ENCODE measurements at regions not wholly inside any gene's neighbourhood (a gene's known extent, or its start where the extent isn't known, plus 50 kb on each side); places are given as distances from the start of the nearest gene placed in this dataset.
"Not testable (repeated sequence)": the region's sequence is repeated elsewhere in the genome, so short reads cannot be mapped to it uniquely, and the experiment has no call there.

DNA sequence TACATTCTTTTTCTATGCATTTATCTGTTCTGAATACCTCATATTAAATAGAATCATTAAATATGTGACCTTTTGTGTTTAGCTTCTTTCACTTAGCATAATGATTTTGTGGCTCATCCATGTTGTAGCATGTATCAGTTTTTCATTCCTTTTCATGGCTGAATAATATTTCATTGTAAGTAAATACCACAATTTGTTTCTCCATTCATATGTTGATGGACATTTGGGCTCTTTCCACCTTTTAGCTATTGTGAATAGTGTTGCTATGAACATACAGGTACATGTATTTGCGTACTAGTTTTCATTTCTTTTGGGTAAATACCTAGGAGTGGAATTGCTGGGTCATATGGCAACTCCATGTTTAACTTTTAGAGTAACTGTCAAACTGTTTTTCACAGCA, 85.1 kb downstream of the GNL3L start:
- DNase-seq (ENCODE audit: low read depth), result no peak

DNA sequence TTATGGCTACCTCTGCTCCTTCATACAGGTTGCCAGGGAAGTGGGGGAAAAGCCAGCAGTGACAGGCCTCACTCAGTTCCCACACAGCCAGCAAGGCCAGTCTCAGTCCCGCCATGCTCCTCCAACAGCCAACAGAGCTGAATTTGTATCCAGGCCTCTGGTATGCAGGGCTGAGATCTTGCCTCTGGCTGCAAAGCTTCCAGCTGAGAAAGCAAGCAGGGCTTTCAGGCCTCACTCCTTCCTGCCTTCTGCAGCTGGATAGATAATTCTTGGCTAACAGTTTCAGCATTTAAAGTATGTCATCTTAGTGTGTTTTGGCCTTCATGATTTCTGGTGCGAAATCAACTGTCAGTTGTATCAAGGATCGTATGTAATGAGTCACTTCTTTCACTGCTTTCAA, 103.6 kb downstream of the GNL3L start:
- DNase-seq (ENCODE audit: low read depth), result no peak

DNA sequence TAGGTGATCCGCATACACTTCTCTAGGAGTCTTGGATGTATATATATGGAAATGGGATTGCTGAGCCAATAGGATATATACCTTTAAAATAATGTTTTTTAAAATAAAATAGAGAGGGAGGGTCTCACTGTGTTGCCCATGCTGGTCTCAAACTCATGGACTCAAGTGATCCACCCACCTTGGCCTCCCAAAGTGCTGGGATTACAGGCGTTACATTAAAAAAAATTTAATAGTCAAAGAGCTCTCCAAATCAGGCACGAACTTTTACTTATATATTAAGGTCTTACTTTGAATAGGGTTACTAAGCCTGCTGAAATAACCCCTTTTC, 109.0 kb downstream of the GNL3L start:
- DNase-seq (ENCODE audit: low read depth), result no peak

DNA sequence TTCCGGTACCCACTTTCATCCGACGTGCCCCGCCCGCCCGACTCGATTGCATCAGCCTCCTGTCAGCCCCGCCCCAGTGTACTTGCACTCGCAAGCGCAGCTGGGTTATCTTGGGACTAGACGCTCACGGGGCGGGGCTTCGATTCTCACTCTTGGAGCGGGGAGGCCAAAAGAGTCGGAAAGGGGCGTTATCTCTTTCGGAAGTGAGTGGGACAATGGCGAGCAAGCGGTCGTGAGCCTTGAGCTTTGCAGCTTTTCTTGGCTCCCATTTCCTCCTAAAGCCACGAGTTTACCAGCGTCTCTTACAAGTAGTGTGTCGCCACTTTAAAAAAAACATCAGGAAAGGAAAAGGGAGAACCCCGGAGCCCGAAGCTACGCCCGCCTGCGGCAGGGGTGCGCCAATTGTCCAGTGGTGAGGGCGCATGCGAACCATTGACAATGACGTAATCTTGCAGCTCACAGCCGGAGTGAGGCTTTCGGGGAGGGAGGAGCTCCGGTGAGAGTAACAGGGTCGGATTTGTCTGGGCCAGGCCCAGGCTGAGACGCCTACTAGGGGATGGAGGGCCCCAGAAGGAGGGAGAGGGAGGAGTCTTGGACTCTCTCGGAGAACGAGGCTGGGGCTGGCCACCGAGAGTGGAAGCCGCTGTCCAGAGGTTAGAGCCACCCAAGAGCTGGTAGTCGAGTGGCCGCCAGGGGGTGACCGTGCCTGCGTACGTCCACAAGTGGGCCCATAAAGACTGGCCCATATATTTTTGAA, 109.5 kb downstream of the GNL3L start:
- peak; percentile 57 for DNase-seq (ENCODE audit: low read depth)

DNA sequence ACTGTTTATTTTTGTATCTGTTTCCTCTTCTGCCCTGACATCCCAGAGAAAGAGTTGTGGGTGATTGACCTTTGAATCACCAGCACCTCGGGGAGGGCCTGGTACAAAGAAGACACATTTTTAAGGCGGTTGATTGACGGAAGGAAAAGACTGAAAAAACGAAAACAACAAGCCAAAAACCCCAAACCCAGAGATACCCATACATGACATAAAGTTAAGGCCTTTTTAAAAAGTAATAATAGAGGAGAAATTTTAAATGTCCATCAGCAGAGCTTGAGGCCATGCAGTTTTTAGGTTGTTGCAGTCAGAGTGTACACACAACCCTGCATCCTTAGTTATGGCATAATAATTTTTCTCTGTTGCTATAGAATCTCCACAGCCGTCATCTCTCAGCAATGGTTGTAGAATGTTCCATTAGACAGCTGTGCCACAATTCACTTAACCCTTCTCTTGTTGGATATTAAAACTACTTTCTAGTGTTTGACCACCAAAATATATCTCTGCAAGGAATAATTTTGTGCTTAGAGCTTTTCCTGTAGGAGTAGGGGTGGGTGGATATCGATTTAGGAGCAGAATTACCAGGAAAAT, 110.2 kb downstream of the GNL3L start:
- no peak for DNase-seq (ENCODE audit: low read depth)

DNA sequence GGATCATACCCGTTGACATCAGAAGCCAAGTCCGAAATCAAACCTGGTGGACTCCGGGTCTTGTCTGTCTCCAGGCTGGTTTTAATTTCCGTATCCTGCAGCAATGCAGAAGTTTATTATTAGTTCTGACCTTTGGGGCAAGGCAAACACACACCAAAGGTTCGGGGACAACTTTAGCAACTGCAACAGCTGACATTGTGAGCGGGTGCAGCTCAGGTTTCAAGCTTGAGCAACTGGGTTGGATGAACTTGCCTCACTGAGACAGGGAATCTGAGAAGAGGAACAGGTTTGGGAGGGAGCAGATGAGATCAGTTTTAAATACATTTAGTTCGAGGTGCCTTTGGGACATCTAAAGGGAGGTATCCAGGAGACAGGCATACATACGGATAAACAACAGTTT, 110.7 kb downstream of the GNL3L start:
- no peak for DNase-seq (ENCODE audit: low read depth)

DNA sequence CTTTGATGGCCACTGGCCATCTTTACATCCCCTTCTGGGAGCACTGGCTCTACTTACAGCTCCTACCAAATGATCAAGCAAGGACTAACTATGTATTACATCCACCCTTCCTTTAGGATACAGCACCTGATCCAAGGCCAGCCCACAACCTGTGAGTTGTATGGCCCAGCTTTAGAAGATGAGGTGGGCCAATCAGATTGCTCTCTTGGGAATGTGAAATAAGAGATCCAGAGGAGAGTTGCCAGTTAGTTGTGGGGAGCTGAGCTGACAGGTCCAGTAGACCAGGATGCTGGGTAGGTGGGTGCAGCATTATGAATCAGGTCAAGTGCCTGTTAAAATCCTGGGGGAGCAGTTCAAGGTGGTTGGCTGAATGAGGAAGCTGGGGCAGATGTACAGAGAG, 111.5 kb downstream of the GNL3L start:
- no peak for DNase-seq (ENCODE audit: low read depth)

DNA sequence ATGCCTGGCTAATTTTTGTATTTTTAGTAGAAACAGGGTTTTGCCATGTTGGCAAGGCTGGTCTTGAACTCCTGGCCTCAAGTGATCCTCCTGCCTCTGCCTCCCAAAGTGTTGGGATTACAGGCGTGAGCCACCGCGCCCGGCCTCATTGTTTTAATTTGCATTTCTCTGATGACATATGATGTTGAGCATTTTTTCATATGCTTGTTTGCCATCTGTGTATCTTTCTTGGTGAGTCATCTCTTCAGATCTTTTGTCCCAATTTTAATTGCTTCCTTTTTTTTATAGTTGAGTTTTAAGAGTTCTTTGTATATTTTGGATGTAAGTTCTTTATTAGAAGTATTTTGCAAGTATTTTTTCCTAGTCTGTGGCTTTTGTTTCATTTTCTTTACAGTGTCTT, 117.6 kb downstream of the GNL3L start:
- DNase-seq (ENCODE audit: low read depth), result not testable (repeated sequence)

DNA sequence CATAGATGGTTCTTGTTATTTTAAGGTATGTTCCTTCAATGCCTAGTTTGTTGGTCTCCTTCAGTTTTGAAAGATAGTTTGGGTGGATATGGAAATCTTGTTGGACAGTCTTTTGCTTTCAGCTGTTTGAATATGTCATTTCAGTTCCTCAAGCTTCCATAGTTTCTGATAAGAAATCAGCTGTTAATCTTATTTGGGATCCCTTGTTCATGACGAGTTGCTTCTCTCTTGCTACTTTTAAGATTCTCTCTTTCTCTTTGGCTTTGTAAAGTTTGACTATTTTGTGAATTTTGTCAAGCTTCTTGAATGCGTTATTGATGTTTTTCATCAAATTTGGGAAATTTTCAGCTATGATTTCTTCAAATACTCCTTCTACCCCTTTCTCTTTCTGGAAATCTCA, 129.5 kb downstream of the GNL3L start:
- DNase-seq (ENCODE audit: low read depth), result no peak

DNA sequence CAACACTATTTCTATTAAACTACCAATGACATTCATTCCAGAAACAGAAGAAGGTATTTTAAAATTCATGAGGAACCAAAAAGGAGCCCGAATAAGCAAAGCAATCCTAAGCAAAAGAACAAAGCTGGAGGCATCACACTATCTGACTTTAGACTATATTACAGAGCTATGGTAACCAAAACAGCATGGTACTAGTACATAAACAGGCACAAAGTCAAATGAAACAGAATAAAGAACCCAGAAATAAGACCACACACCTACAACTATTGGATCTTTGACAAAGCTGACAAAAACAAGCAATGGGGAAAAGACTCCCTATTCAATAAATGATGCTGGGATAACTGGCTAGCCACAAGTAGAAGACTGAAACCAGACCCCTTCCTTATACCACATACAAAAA, 122.3 kb downstream of the ITIH6 start:
- no peak for DNase-seq (ENCODE audit: low read depth)

DNA sequence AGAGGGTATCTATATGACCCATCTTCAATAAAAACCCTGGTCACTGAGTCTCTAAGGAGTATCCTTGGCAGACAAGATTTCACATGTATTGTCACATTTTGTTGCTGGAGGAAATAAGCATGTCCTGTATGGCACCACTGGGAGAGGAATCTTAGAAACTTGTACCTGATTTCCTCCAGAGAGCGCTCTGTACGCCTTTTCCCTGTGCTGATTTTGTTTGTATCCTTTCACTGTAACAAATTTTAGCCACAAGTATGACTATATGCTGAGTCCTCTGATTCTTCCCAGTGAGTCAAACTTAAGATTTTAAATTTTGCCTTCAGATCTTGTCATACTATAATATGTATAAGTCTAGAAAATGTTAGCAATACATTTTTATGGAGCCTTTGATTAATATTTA, 102.8 kb downstream of the ITIH6 start:
- no peak for DNase-seq (ENCODE audit: low read depth)

DNA sequence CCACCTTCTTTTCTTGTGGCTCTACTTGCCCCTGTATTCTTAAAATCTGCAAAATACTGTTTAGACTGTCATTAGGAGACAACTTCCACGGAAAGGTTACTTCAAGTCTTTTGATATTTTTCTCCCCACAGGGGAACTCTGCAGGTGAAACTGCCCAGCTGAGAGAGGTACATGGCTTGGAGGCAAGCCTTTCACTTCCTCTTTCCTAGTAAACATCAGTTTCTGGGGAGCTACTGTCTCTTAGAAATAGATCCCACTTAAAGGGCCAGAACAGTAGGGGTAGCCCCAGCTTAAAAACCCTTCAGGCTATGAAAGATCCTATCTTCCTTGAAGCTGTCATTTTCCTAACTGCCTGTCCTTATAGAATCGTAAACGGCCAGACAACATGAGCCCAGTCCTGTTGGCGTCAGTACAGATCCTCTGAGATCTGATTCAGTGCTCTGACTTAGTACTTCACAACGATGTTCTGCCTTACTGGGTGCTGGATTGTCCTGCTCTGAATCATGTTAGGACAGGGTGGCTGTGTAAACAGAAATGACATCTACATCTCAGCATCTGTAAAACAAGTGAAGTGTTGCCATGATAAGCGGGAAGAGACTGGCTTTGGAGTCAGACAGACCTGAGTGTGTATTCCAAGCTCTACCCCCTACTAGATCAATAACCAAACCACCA, 102.1 kb downstream of the ITIH6 start:
- no peak for DNase-seq (ENCODE audit: low read depth)
